GM20000 (cell line): ENCODE measurements at regions not wholly inside any gene's neighbourhood (a gene's known extent, or its start where the extent isn't known, plus 50 kb on each side); places are given as distances from the start of the nearest gene placed in this dataset.
"Not testable (repeated sequence)": the region's sequence is repeated elsewhere in the genome, so short reads cannot be mapped to it uniquely, and the experiment has no call there.

Experiments
- DNase-seq: peaks from one replicate; pipeline ENCODE4 v3.0.0; 2012; ENCODE audit warnings: low spot score
- TF ChIP-seq, protein P1 (sequence below): IDR thresholded peaks from 2 replicates; pipeline ENCODE4 v1.5.1; 2012; ENCODE audit warnings: mild to moderate bottlenecking, control low read depth; ENCODE audit errors: extremely low read depth, missing control alignments

DNA sequence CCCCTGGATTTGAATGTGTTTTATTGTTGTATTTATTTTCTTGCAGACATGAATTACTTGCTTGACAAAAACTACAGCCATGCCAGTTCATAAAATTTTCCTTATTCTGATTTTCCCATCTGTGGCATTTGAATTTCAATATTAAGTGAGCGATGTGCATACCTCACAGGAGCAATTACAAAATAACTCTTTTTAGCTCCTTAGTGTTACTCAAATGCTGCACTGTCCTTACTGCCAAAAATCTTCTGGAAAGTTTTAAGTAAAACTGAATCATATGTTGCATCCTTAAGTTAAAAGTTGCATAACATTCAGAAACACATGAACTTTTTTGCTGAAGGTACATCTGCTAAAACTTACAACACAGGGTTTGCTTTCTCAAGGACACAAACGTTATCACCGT, 120.1 kb downstream of the OR4M2 start:
- DNase-seq, result not testable (repeated sequence)

DNA sequence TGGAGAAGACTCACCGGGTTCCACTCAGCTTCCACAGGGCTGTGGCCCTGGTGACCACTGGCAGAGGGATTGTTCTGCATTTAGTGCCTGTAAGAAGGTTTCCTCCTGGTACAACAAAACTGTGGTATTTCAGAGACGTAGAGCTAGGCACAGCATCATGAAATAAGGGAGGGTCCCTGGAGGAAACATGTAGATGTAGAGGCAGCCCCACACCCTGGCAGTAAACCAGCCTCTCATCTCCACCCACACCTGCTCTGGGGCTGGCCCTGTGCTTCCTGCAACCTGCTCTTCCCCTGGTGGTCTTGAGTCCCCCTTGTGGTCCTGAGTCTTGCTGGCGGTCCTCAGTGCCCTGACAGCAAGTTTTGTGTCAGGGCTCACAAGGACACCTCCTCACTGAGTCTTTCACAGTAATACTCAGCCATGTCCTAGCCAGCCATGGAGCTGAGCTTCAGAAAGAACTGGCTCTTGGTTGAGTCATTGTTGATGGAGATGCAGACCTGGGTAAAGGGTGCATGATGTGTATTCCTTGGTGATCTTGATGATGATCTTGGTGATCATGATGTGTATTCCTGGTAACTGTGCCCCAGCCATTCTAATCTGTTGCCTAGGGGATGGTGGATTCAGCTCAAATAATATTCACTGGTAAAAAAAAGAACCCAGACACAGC, 121.8 kb downstream of the OR4M2 start:
- DNase-seq, result not testable (repeated sequence)

DNA sequence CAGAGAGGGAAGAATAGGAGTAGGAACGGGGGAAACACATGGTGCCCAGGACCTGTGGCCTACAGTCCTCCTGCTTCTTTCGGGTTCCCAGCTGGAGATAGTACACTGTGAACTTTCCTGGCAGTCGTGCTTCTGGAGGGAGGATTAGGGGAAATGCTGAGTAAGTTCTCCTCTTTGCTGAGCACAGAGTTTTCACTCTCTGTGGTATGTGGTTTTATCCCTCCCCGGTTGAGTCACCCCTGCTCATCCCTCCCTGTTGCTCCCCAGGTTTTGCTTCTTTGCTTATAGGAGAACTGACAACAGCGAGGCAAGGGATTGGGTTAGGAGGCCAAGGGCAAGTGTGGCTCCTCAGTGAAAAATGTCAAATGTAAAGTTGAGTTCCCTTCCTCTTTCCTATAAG, 122.9 kb downstream of the OR4M2 start:
- not testable (repeated sequence) for DNase-seq

DNA sequence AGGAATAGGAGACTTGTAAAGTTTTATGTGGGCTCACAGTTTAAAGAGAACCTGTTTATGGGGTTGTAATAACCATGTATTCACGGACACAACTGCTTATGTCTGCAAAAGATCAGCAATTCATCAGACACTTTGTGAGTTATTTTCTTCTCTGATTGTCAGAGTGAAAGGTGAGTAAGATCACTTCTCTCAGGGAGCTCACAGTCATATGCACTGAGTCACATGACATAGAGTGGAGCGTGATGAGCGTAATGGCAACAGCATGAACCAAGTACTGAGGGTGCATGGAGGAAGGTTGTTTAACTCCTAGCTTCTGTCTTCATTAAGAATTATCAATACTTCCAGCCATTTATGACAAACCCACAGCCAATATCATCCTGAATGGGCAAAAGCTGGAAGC, 128.8 kb downstream of the OR4M2 start:
- not testable (repeated sequence) for DNase-seq

DNA sequence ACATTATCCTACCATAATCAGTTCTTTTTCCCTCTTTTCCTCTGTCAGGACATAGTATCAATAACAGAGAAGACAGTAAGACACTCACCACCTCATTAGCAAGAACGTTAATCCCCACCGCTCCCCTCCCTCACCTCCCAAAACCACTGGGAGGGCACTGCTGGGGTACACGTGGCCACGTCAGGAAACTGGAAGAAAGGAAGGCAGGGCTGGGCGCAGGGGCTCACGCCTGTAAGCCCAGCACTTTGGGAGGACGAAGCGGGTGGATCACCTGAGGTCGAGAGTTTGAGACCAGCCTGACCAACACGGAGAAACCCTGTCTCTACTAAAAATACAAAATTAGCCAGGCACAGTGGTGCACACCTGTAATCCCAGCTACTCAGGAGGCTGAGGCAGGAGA, 142.3 kb downstream of the OR4M2 start:
- DNase-seq, result not testable (repeated sequence)

DNA sequence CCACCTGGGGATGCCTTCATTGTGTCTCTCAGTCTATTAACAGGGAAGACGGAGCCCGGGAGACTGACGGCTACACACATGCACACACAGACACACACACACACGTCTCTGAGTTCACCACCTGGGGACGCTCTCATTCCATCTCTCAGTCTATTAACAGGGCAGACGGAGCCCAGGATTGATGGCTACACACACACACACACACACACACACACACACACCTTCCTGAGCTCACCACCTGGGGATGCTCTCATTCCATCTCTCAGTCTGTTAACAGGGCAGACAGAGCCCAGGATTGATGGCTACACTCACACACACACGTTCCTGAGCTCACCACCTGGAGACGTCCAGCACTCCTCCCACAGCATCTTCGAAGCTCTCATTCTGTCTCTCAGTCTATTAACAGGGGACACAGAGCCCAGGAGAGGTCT, 143.9 kb downstream of the OR4M2 start:
- TF ChIP-seq, protein P1, sequence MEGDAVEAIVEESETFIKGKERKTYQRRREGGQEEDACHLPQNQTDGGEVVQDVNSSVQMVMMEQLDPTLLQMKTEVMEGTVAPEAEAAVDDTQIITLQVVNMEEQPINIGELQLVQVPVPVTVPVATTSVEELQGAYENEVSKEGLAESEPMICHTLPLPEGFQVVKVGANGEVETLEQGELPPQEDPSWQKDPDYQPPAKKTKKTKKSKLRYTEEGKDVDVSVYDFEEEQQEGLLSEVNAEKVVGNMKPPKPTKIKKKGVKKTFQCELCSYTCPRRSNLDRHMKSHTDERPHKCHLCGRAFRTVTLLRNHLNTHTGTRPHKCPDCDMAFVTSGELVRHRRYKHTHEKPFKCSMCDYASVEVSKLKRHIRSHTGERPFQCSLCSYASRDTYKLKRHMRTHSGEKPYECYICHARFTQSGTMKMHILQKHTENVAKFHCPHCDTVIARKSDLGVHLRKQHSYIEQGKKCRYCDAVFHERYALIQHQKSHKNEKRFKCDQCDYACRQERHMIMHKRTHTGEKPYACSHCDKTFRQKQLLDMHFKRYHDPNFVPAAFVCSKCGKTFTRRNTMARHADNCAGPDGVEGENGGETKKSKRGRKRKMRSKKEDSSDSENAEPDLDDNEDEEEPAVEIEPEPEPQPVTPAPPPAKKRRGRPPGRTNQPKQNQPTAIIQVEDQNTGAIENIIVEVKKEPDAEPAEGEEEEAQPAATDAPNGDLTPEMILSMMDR, result no peak
- DNase-seq, result no peak

DNA sequence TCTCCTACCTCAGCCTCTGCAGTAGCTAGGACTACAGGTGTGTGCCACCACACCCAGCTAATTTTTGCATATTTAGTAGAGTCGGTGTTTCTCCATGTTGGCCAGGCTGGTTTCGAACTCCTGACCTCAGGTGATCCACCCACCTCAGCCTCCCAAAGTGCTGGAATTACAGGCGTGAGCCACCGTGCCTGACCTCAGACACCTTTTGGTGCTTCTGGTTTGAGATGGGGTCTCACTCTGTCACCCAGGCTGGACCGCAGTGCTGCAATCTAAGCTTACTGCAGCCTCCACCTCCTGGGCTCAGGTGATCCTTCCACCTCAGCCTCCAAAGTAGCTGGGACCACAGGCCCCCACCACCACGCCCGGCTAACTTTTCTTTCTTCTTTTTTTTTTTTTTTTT, 144.6 kb downstream of the OR4M2 start:
- DNase-seq, result not testable (repeated sequence)

DNA sequence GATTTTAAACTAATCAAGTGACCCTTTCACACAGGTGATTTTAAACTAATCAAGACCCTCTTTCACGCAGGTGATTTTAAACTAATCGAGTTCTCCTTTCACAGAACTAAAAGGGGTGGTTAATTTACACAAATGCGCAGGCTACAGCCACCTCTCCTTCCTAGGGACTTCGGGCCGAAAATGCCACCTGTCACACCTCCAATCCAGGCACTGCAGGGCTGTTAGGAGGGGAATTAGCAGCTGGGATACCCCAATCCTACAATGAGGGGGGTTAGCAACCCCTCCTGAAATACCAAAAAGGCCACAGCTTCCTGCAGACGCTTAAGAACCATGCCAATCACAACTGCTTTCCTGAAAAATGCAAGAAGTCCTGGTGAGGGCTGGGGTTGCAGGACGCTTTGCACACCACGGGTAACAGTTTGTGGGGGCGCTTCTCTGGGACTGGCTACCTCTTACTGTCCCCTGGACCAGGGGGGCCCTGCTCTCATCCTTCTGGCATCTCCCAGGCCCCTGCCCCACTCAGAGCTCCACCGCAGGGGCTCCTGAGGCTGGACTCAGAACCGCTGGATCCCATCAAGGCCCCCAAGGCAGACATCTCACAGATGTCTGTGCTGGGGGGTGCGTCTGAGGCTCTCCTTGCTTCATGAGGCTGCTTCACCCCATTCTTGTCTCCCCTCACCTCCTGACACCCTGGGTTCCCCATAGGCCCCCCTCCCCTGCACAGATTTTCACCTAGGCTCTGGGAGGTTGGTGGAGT, 145.9 kb downstream of the OR4M2 start:
- TF ChIP-seq, protein P1, result no peak
- DNase-seq, result no peak

DNA sequence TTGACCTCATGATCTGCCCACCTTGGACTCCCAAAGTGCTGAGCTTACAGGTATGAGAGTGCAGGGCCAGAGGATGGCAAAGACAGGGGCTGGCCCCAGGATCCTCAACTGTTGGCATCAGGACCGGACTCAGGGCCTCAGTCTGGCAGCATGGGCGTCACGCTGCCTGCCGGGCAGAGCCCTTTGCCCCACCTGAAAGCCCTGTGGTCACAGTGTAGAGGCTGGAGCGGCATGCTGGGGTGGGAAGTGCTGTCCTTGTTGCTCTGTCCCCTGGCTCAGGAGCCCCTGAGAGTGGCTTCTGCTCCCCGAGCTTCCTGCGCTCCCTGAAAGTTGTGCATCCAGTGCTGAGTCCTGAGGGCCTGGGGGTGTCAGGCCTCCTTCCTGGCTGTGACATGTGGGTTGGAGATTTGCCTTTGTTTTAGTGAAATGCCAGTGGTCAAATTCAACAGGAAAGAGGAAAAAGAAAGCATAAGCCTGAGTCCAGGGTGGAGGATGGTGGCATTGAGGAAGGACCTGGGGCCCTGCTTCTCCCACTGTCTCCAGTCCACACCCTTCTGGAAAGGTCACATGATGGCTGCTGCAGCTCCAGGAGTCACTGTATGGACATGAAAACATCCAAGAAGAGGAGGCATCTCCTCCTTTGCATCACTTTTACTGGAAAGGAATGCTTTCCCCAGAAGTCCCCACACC, 147.2 kb downstream of the OR4M2 start:
- TF ChIP-seq, protein P1, result no peak
- no peak for DNase-seq

DNA sequence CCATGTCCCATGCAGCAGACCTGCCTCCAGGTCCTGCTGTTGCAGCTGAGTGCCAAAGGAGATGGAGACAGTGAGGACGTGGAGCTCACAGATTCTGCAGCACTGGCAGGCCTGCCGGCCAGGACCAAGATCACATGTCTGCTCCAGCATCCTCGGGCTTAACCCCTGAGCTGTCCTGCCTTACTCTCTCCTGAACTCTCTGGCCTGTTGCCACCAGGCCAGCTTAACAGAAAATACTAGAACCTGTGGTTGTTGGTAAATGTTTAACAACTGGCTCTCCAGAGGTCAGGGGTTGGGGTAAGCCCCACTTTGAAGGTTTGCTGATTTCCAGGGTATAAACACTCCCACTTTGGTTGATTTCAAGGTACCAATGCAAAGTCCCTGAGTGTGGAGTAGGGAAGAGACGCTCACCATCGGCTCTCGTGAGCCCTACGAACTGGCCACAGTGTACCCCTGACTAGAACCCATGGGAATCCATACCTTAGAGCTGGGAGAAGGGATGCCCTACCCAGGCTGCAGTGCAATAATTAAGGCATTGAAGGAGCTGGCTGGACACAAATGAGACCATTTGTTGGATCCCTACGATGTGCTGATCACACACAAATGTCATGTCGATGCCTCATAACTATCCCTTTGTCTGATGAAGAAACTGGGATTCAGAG, 147.9 kb downstream of the OR4M2 start:
- TF ChIP-seq, protein P1, result no peak
- DNase-seq, result no peak
